HK-2 (cell line): ENCODE measurements at regions not wholly inside any gene's neighbourhood (a gene's known extent, or its start where the extent isn't known, plus 50 kb on each side); places are given as distances from the start of the nearest gene placed in this dataset.
"Not testable (repeated sequence)": the region's sequence is repeated elsewhere in the genome, so short reads cannot be mapped to it uniquely, and the experiment has no call there.

ENCODE experiments used
- DNase-seq: peaks from one replicate; pipeline ENCODE4 v3.0.0-alpha.2; 2018; ENCODE audit not compliant: unreplicated experiment

- not testable (repeated sequence) for DNase-seq
These were observed 98.1 kb upstream of the SIMC1 start for GRCh38 chr5:176140138-176140537.

- no peak for DNase-seq
These were observed 93.7 kb upstream of the SIMC1 start for GRCh38 chr5:176144508-176144907.

DNA sequence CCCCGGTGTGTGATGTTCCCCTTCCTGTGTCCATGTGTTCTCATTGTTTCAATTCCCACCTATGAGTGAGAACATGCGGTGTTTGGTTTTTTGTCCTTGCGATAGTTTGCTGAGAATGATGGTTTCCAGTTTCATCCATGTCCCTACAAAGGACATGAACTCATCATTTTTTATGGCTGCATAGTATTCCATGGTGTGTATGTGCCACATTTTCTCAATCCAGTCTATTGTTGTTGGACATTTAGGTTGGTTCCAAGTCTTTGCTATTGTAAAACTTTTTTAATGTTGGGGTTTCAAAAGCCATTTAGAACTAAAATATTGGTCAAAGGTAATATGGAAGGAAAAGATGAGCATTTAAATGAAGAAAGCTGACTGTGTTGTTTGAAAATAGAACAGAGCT is 88.3 kb upstream of the SIMC1 start:
- DNase-seq = not testable (repeated sequence)

GRCh38 chr5:176151281-176151680 is 86.9 kb upstream of the SIMC1 start:
- no peak for DNase-seq

DNA sequence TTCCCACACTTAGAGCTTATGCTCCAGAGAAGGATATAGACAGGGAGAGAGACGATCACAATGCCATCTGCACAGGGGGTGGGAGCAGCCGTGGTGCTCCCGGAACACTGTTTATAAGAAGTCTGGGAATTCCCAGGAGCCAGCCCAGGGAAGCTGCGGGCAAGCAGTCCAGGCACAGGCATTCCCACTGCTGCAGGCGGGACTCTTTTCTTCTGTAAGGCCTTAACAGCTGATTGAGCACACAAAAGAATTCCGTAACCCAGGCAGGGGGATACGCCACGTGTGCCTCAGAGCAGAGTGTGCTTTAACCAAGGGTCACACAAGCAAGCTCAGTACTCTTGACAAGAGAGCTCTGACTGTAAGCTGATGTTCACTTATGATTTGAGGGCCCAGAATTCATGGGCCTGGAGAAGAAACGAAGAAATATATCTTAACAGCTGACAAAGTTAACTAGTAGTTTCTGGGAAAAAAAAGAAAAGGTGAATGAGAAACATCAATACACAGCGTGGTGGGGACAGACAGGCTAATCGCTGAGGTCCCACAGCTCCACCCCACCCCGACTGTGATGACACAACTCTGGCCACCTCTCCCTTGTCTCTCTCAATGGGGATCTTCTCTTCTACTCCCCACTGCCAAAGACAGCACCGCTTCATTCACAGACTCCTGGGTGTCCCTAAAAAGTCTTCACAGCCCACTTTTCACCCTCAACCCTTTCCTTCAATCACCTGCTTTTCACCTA is 85.9 kb upstream of the SIMC1 start:
- peak; percentile 8 for DNase-seq

GRCh38 chr5:176152930-176153311 is 85.3 kb upstream of the SIMC1 start:
- DNase-seq = no peak

GRCh38 chr5:176153741-176154140 is 84.5 kb upstream of the SIMC1 start:
- DNase-seq = no peak

DNA sequence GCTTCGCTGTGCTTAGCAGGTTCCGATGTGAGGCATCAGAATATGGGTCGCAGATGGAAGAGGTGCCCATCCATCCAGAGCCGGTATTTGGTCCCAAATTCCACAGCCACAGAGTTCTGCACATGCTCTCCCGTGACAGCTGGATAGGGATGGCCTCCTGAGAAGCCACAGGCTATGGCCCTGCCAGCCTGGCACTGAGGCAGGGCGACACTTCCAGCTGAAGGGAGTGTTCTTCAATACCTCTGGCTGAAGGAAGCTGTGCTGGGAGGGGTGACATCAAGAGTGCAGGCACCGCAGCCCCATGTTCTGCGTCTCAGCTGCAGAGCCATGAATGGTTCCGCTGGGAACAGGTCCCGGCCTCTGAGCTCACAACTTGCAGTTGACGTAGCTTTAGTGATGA is 83.4 kb upstream of the SIMC1 start:
- DNase-seq = no peak

DNA sequence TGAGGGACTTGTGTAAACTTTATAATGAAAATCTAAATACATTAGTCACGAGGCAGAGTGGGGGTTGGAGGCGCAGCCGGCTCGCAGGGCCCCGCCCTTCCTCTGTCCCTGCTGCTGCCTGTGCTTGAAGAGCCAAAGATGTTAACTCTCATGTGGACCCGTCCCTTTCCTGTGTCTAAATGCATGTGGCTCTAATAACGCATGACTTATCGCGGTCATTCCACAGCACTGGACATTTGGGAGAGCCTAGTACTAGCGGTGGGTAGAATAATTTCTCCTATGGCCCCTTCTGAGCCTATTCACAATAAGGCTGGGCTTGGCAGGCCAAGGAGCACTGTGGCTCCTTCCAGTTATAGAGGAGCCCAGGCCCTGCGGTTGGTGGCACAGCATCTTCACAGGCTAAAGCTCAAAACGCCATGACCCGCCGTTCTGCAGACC is 82.3 kb upstream of the SIMC1 start:
- no peak for DNase-seq

GRCh38 chr5:176157656-176158055 is 80.6 kb upstream of the SIMC1 start:
- no peak for DNase-seq

DNA sequence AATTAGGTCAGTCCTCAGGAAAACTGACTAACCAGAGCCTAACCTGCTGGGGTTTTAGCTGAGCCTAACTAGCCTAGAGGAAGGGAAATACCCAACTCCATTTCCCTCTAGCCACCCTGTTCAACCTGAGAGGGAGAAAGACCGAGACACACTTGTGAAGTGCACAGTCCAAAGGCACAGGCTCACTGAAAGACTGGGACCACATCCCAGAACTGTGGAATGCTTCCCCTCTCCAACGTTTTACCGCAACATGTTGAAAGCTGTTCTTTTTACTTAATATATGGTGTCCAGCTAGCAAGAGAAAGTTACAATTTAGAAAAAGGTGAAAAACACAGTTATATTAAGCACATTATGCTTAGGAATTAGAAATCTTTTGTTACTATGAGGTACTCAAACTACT is 76.8 kb upstream of the SIMC1 start:
- DNase-seq = no peak

DNA sequence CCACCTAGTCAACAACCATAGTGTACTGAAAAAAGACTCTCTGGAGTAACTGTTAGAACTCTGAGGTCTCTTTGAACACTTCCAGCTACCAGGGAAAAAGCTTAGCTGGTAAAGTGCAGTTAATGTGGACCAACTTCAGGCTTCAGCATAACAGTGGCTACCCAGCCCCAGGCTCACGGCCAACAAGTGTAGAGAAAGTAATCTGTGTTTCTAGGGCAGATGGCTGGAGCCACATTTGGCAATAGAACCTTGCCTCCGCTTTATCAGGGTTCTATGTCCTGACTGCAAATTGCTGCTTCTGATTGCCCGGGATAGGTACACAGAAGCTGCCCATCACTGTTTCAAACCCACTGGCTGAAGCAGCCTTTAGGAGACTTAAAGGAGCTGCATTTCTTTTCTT is 76.0 kb upstream of the SIMC1 start:
- no peak for DNase-seq

DNA sequence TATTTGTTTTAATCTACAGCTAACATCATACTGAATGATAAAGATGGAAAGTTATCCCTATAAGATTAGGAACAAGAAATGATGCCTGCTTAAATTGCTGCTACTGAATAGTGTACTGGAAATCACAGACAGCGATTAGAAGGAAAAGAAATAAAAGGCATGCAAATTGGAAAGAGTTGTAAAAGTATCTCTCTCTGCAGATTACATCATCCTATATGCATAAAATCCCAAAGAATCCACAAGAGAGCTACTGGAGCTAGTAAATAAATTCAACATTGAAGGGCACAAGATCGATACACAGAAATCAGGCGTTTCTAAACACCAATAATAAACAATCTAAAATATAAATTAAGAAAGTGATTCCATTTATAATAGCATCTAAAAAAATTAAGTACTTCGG is 75.3 kb upstream of the SIMC1 start:
- no peak for DNase-seq

GRCh38 chr5:176166427-176166826 is 71.8 kb upstream of the SIMC1 start:
- no peak for DNase-seq

- DNase-seq = no peak
These were observed 70.4 kb upstream of the SIMC1 start for GRCh38 chr5:176167800-176168199.

GRCh38 chr5:176169393-176170063 is 68.7 kb upstream of the SIMC1 start:
- no peak for DNase-seq

GRCh38 chr5:176170084-176170483 is 68.1 kb upstream of the SIMC1 start:
- no peak for DNase-seq

- no peak for DNase-seq
These were observed 67.0 kb upstream of the SIMC1 start for GRCh38 chr5:176171171-176171760.

DNA sequence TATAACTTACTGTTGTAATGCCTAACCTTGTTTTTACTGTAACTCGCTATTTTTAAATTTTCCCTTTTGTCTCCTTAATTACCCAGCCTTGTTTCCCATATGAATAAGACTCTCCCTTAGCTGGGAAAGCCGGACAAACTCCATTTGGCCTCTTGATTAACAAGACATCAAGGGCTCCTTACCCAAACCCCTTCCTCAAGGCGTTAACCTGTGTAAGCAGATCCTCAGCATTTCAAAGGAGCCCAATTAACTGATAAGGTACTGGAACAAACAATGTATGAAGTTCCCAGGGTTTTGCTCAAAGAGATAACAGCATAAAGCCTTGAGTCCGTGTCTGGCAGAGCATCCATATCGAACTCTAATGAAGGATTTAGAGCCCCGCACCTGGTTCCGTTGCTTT is 66.0 kb upstream of the SIMC1 start:
- DNase-seq = no peak

- no peak for DNase-seq
These were observed 64.6 kb upstream of the SIMC1 start for GRCh38 chr5:176173647-176174046.

- DNase-seq = no peak
These were observed 63.7 kb upstream of the SIMC1 start for GRCh38 chr5:176174345-176175025.

- DNase-seq = no peak
These were observed 62.9 kb upstream of the SIMC1 start for GRCh38 chr5:176175101-176175852.
